Islet of Langerhans (tissue), 1 donor: ENCODE measurements at regions not wholly inside any gene's neighbourhood (a gene's known extent, or its start where the extent isn't known, plus 50 kb on each side); places are given as distances from the start of the nearest gene placed in this dataset.
A peak's percentile ranks its signal among the peaks of the same experiment; 100 is the strongest.

Experiments
- FAIRE-seq: peaks from one replicate; lab custom pipeline; 2011; peaks lifted over from hg19 to GRCh38; lab: Jason Lieb, UNC

DNA sequence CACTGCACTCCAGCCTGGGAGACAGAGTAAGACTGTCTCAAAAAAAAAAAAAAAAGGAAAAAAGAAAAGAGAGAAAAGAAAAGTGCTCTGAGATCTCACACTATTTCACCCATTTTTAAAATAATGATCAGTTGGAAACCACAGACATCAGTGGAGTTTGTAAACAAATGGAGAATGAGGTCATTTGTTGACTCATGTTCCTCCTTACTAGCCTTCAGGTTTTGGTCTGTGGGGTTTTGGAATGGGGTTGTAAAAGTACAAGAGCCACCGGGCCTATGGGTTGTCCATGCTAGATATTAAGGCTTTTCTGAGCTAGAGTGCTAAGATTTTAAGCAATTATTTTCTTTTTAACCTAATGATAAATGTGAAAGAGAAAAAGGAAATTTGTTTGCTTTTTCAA, 104.4 kb upstream of the PRL start:
- no peak for FAIRE-seq

DNA sequence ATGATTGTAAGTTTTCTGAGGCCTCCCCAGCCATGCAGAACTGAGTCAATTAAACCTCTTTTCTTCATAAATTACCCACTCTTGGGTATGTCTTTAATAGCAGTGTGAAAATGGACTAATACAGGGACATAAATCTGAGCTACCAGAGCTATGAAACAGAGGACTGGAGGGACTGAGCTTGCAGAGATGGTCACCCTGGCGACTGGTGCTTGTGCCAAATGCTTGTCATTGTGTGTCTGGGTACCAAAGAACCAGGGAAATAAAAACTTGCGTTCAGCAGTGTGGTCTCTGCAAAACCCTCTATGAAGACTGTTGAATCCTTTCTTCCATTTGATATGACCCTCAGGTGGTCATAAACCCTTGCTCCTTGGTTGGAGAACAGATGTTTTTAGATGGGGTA, 105.1 kb upstream of the PRL start:
- no peak for FAIRE-seq

DNA sequence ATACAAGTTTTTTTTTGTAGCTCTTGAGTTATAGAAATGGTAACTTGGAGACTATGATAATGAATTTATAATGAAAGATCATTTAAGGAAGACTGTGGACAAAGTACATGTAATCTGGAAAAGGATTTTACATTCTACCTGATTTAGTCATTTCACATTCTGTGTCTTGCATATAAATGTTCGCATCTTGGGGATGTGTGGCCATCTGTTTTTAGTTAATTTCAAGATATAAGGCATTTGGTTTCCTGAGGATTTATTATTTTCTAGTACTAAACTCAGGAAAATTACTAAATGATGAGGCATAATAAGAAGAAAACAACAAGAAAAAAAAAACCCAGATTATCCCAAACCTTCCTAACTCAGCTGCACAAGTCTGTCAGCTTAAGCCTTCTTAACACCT, 112.7 kb upstream of the PRL start:
- no peak for FAIRE-seq

DNA sequence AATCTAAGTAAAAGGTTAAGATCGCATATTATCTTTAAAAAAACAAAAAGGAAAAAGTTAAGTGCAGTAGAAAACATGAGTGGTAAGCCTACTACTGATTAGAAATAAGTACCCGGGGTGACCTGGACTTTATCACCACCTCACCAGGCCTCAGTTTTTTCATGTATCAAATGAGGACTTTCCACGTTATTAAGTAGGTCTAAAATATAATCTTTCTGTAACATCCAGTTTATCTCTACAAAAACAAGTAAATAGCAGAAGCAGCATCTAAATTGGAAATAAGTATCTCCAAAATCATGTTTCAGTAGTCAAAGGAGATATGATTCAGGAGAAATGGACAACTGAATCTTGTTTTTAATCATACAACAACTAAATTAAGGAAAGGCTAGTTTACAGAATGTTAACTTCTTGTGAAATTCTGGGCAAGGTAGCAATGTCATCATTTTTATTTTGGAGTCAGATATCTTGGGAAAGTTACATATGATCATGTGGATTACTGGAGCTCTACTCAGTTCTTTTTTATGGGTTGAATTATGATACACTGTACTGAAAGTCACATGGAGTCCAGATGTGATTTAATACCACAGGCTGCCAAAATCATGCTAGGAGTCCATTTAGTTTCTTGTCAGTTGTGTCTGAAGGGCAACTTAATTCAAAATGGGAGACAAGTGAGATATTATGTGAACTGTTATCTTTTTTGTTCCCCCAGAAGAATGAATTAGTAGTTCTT, 114.7 kb upstream of the PRL start:
- no peak for FAIRE-seq

DNA sequence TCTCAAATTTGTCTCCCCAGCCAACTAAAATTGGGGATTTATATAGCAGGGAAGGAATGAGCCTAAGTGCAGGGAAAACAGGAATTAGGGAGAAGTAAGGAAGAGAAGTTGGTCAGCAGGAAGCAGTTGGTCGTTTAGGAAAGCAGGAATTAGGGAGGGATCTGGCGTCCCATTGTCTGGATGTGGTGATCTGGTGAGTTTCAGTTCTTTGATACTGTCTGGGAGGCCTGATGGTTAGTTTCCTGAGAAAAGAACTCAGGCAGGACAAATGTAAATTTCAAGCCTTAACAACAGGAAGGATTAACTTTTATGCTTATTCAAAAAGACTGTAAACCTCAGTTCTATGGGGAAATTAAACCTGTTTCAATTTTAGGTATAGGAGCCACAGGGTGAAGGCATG, 116.2 kb upstream of the PRL start:
- no peak for FAIRE-seq

DNA sequence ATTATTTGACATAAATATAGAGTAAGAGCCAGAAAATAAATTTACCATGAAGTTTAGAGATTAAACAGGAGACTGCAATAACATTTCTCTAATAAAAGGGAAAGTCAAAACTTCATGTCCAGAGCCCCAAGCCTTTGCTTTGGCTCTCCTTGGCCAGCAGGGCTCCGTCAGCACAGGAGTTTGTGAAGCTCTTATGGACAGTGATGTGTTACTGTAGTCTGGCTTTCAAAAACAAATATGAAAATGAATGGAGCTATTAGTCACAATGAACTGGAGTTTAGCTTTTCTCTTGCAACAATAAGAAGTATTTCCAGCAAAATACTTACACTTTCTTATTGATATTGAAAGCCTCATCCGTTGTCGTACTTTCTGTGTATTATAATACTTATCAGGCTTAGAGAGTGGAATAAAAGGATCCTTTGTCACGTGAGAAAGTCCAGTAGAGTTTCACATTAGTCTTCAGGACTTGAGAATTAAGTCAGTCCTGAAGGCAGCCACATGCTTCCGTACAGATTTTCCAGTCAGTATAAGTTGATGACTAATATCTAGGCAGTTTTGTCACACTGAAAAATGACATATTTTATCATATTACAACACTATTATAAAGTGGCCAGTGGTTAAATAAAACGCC, 117.0 kb upstream of the PRL start:
- no peak for FAIRE-seq

DNA sequence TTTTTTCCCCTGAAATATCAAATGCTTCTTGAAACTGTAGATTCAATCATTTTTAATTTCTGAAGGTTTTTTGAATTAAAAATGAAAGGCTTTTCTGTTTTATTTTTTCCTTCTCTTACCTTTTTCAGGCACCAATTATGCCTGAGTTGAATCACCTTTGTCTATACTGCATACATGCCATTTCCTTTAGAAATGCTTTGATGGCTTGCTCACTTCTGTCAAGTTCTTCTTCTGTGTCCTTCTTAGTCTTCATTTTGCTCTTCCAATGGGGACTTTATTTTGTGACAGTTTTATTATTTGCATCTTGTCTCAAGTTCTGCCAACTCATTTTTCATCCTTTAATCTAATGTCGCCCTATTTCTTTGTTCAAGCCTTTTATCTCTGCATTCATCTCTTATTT, 121.9 kb upstream of the PRL start:
- no peak for FAIRE-seq

DNA sequence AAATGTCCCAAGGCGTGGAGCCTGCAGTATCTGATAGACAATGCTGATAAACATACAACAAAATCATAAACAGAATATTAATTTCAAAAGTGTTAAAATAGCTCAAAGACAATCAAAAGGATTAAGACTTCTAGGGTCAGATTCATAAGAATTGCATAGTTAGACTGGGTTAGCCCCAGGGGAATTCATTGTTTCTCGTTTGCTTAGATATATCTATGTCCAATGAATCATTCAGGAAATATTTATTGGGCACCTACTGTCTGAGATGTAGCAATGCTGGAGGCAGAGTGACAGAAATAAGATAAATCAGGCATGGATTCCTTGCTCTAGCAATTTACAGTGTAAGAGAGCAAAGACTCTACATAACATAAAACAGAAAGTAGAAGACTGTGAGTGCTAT, 124.4 kb upstream of the PRL start:
- FAIRE-seq = no peak

DNA sequence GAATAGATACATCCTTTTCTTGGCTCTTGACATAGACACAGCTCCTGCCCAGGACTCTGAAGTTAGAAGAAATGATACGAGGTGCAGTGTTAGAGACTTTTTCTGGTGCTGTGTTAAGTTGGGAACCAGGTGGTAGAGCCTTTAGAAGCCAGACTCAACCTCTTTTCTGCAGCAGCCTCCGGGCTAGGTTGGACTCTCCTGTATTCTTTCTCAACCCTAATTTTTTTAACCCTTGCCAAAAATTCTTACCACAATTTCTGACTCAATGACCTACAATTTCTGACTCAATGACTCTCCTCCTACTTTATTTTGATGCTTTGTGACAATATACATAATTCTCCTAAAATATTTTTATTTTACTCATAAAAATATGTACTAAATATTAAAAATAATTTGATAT, 127.4 kb upstream of the PRL start:
- no peak for FAIRE-seq

DNA sequence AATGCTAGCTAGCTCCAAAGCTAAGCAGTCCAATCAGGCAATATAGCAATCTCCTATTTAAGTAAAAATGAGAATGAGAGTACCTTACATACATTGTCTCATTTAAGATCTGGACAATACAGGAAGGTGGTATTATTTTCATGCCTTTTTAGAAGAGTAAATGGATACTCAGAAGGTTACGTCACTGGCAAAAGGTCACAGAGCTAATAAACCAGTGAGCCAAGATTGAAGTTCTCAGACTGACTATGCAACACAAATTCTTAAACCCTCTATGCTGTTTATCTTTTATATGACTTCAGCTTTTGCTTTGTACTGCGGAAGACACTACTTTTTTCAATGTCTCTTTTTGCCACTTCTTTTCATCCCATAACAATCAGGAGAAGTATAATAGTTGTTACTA, 135.2 kb upstream of the PRL start:
- FAIRE-seq = no peak

DNA sequence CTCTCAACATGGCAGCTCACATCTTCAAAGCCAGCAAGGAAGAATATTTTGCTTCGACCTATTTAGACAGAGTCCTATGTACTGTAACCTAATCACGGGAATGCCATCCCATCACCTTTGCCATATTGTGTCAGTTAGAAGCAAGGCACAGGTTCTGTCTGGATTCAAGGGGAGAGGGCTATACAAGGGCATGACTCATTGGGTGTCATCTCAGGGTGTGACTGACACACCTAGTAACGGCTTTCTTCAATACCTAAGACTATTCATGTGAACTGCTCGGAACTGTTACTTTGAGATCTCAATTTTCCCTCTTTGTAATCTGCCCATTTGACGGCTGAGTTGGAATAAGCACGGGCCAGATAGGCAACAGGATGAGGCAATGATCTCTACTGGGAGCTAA, 135.6 kb upstream of the HDGFL1 start:
- no peak for FAIRE-seq

DNA sequence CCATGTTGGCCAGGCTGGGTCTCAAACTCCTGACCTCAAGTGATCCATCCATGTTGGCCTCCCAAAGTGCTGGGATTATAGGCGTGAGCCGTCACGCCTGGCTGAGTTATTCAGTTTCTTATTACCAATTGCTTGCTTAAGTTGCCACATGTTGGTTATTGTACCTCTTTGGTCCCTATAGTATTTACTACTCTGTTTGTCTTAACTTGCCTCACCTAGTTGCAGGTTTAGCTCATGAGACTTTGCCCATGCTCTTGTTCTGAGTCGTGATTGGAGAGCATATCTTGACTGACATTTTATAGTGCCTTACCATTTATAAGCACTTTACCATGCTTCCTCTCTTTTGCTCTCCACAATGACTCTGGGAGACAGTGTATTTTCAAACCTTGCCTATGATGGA, 134.2 kb upstream of the HDGFL1 start:
- no peak for FAIRE-seq

DNA sequence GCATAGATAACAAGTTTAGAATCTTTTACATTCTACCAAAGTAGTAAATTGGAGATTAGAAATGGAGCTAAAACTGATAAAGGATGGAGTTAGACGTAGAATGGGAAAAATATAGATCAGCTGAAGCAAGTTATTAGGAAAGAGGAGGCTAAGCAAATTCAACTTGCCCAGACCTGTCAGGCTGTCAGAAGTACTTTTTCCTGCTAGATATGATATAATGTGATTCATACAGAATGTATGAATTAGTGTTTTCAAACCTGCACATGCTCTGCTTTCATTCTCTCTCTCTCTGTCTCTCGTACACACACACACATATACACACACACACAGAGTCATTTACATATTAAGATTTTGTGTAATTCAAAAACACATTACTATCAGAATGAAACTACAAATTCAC, 133.2 kb upstream of the HDGFL1 start:
- FAIRE-seq = no peak

DNA sequence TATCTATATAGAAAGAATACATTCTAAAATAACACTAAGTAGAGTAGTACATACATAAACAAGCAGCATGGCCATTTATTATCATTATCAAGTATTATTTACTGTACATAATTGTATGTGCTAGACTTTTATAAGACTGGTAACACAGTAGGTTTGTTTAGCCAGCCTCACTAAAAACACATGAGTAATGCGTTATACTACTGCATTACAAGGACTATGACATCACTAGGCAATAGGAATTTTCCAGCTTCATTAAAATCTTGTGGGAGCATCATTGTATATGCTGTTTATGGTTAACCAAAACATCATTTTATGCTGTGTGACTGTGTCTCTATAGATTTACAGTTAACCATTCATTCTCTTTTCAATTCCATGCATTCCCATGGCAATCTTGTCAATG, 131.7 kb upstream of the HDGFL1 start:
- no peak for FAIRE-seq

DNA sequence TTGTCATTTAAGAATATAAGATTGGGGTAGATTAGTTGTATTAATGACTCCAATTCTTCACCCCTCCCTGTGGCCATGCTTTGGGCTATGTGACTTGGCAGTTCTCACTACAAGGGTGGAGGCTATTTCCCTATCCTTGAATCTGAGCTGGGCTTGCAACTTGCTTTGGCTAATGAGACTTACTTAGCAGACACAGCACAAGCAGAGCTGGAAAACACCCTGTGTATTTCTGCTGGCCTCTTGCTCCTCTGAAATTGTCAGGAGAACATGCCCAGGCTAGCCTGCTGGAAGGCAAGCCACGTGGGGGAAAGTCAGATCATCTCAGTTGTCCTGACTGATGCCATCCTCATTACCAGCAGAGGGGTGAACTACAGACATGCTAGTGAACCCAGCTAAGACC, 126.5 kb upstream of the HDGFL1 start:
- FAIRE-seq = no peak

DNA sequence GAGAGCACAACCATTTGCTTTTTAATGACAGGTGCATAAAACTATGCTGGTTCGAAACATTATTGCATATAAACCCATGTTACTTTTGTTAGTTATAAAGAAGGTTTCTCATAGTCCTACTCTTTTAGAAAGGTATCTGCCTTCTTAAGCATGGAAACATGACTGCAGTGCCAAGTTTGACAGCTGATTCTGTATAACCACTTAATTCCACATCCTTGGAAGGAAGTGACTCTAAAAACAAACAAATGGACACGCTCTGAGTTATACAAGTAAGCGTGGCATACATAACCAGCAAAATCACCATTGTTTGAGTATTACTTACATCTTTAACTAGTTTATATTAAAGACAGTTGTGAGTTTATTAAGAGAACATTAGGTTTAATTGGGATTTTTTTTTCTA, 125.0 kb upstream of the HDGFL1 start:
- no peak for FAIRE-seq

DNA sequence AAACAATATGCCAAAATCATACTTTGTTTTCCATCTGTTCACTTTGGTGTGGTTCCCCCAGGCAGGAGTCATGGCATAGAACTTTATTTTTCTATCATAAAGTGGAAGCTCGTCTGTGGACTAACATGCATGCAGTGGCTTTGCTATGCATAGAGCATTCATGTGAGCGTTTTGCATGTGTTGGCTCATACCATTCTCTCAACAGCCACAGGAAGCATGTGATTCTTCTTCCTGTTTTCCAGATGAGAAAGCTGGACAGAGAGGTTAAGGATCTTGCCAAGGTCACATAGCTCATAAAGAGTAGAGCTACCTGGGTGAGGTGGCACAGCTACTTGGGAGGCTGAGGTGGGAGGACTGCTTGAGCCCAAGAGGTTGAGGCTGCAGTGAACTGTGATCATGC, 123.4 kb upstream of the HDGFL1 start:
- no peak for FAIRE-seq

DNA sequence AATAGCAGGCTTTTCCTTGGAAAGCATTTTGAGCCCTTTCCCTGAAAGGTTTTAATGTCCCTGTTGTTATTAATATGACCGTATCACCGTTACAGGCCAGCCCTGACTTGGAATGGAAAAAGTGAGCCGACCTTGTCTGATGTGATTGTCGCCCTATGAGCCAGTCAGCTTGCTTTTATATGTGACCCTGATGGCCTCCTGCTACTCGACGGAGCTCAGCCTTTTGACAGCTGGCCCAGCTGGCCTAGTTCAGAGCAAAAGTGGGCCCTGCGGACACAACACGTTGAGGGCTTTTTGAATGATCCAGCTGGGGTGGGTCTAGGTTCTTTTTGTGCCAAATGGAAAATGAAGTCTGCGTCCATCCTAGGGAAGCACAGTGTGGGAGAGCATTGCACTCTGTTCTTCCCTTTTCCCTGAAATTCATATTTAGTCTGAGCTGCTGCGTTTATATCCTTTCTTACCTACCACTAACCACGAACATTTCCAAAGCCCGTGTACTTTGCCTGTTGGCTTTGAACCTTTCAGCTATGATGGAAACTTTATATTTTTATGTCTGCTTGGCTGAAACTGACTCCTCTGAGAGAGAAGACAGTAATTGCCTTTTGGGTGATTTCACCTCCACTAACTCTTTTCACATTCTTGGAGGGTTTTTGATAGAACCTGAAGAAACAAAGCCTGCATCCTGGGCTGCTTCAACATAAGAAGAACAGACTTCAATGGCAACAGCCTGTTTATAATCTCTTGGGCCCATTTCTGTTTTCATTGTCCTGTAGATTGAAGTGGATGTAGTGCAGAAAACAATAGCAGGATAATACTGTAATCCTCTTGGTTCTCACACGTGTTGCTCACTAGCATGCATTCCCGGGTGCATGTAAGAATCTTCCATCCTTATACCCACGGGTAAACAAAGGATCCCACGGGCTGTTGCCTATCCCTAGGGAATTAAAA, 121.8 kb upstream of the HDGFL1 start:
- FAIRE-seq = no peak

DNA sequence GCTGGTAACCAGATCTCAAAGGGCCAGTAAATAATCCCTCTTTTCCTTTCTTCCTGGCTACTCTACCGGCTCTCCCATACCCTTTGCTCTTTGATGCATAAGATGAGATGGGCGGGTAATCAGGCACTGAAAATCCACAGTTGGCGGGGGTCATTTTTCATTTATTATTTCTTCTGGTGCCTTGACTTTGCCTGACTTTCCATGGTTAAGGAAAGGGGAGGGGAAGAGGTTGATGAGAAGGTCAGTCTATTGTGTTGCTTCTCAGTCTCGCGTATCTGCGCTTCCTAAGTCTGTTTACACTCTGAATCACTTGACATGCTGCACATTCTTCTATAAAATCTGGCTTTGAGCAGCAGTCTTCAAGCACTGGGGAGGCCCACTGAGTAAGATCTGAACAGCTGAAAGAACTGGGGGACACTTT, 121.1 kb upstream of the HDGFL1 start:
- FAIRE-seq = no peak

DNA sequence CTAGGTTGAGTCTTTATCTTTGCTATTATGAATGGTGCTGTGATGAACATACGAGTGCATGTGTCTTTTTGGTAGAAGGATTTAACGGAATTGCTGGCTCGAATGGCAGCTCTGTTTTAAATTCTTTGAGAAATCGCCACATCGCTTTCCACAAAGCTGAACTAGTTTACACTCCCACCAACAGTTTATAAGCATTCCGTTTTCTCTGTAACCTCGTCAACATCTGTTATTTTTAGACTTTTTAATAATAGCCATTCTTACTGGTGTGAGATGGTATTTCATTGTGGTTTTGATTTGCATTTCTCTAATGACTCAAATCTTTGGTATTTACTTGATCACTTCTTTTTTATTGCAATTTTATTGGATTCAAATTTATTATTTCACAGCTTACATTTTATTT, 117.4 kb upstream of the HDGFL1 start:
- FAIRE-seq = no peak

DNA sequence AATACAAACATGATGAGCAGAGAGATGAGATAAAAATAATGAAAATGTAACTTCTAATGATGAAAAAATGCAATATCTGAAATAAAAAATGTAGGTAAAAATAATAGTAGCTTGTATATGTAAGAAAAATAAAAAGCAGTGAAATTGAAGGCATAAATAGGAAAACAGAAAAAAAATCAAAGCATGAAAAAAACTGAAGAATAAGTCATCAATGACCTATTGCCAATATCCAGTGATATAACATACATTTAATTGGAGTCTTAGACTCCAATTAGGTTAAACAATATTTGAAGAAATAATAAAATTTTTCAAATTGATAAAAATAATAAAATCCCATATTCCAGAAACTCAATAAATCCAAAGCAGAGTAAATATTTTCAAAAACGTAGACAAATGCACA, 114.0 kb upstream of the HDGFL1 start:
- FAIRE-seq = peak; percentile 79

DNA sequence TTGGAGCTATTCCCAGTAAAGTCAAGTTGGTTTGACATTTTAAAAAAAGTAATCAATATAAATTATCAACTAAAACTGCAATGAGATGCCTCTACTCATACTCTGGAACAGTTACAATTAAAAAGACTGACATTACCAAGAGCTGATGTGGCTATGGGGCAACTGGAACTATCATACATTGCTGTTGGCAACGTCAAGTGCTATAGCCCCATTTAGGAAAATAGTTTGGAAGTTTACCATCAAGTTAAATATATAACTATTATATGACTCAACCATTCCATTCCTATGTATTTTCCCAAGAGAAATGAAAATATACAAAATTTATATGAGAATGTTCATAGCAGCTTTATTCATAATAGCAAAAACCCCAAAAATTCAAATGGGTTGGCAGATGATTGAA, 111.4 kb upstream of the HDGFL1 start:
- FAIRE-seq = no peak

DNA sequence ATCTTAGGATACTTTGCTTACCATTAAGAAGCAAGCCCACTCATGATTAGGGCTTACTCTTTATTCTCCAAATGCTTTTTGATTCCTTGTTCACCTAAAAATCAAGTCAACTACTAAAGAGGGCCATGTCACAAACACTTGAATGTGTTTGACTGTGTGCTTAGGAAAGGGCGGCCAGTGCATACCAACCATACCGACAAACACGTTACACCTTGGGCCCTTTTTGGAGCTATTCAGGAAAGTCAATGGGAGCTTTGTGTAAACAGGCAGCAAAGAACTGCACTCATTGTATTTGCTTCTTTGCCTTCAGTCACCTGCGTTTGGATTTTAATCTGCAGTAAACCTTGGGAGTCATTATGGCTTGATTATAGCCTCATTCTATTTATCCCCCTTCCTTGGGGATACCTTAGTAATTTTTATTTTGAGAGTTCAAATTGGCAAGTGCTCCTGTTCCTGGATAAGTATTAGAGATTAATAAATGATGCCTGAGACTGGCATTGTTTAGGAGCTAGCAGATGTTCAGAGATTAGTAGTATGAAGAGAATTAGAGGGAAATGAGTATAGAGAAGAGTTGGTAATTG, 102.6 kb upstream of the HDGFL1 start:
- no peak for FAIRE-seq
